Uterus (tissue), 3 donors: ENCODE measurements at regions not wholly inside any gene's neighbourhood (a gene's known extent, or its start where the extent isn't known, plus 50 kb on each side); places are given as distances from the start of the nearest gene placed in this dataset.
A peak's percentile ranks its signal among the peaks of the same experiment; 100 is the strongest.

Experiments
- DNase-seq, 2 donors: peaks; one replicate each; pipeline ENCODE4 v3.0.0-alpha.2; 2019 to 2020
- H3K27ac ChIP-seq, 2 donors: fragments of 200-600 bp; sonication (generic); 1 replicate in 1 of 2; 2 replicates in 1 of 2; pipeline ENCODE4 v1.5.1; 2016 to 2018
- H3K27me3 ChIP-seq, 2 donors: fragments of 200-600 bp; sonication (generic); one replicate each; pipeline ENCODE4 v1.5.1; 2018 to 2019; ENCODE audit warnings: control low read depth in 1 of 2
- H3K36me3 ChIP-seq, 2 donors: fragments of 200-600 bp; sonication (generic); one replicate each; pipeline ENCODE4 v1.5.1; 2019; ENCODE audit warnings: control low read depth in 1 of 2
- H3K4me1 ChIP-seq, 2 donors: fragments of 200-600 bp; sonication (generic); one replicate each; pipeline ENCODE4 v1.5.1; 2018 to 2019; ENCODE audit warnings: control low read depth in 1 of 2
- H3K4me3 ChIP-seq, 2 donors: fragments of 200-600 bp; sonication (generic); 1 replicate in 1 of 2; 2 replicates in 1 of 2; pipeline ENCODE4 v1.5.1; 2018 to 2019; ENCODE audit warnings: mild to moderate bottlenecking in 1 of 2
- H3K9me3 ChIP-seq, 2 donors: fragments of 200-600 bp; sonication (generic); one replicate each; pipeline ENCODE4 v1.5.1; 2019; ENCODE audit warnings: control low read depth in 1 of 2
- CTCF ChIP-seq, 4 experiments: fragments of 200-600 bp in 2 of 4; fragments of 450-650 bp in 2 of 4; sonication (generic) in 2 of 4; IDR thresholded peaks; one replicate each; pipeline ENCODE4 v1.5.1; 2016 to 2019; ENCODE audit warnings: antibody characterized with exemption in 4 of 4, mild to moderate bottlenecking in 2 of 4, moderate library complexity in 1 of 4
- POLR2A ChIP-seq, 2 donors: fragments of 450-650 bp; IDR thresholded peaks; one replicate each; pipeline ENCODE4 v1.6.1; 2016; ENCODE audit warnings: antibody characterized with exemption in 2 of 2, mild to moderate bottlenecking in 1 of 2, moderate library complexity in 1 of 2
- intact Hi-C: fragments of 100-400 bp; cut with DNase I; formaldehyde crosslinking; loops from one replicate; pipeline ENCODE4 v1.15.1; 2023; ENCODE audit warnings: low total_unique reads
- donor health status: DM: yes; HTN: yes; CAD: no.

- Histone ChIP-seq H3K4me1 (no peaks in the 10 kb centered on the region), H3K27me3 (no peaks in the 10 kb centered on the region), H3K36me3 (no peaks in the 10 kb centered on the region), H3K9me3 (no peaks in the 10 kb centered on the region), H3K4me3 (no peak overlapping the region), H3K27ac (no peak overlapping the region)
- TF ChIP-seq CTCF (IDR thresholded peaks at IDR 0.05) (no peak), POLR2A (IDR thresholded peaks at IDR 0.05) (no peak)
- intact Hi-C loops, result no loop called here
- no peak for DNase-seq
These were observed 121.1 kb downstream of the LHX2 start for GRCh38 chr9:124132671-124133147.

- no peak for DNase-seq
- Histone ChIP-seq H3K4me3 (no peak overlapping the region), H3K9me3 (no peaks in the 10 kb centered on the region), H3K4me1 (no peaks in the 10 kb centered on the region), H3K36me3 (no peaks in the 10 kb centered on the region), H3K27ac (no peak overlapping the region), H3K27me3 (no peaks in the 10 kb centered on the region)
- intact Hi-C loops, result no loop called here
- TF ChIP-seq POLR2A (IDR thresholded peaks at IDR 0.05) (no peak), CTCF (IDR thresholded peaks at IDR 0.05) (peak in 1 of 4 experiments; percentile 8)
These were observed 122.2 kb downstream of the LHX2 start for GRCh38 chr9:124133727-124134126.

- no peak overlapping the region for H3K27ac ChIP-seq
- no peaks in the 10 kb centered on the region for H3K9me3 ChIP-seq
- H3K4me1 ChIP-seq, result no peaks in the 10 kb centered on the region
- intact Hi-C loops, result no loop called here
- H3K36me3 ChIP-seq, result no peaks in the 10 kb centered on the region
- no peak overlapping the region for H3K4me3 ChIP-seq
- TF ChIP-seq POLR2A (IDR thresholded peaks at IDR 0.05) (no peak), CTCF (IDR thresholded peaks at IDR 0.05) (no peak)
- no peaks in the 10 kb centered on the region for H3K27me3 ChIP-seq
- DNase-seq, result no peak
These were observed 123.0 kb downstream of the LHX2 start for GRCh38 chr9:124134526-124134925.

- no peaks in the 10 kb centered on the region for H3K9me3 ChIP-seq
- no peak overlapping the region for H3K4me3 ChIP-seq
- intact Hi-C loops, result no loop called here
- no peak for DNase-seq
- TF ChIP-seq POLR2A (IDR thresholded peaks at IDR 0.05) (no peak), CTCF (IDR thresholded peaks at IDR 0.05) (no peak)
- no peaks in the 10 kb centered on the region for H3K4me1 ChIP-seq
- H3K27ac ChIP-seq, result no peak overlapping the region
- H3K27me3 ChIP-seq, result no peaks in the 10 kb centered on the region
- no peaks in the 10 kb centered on the region for H3K36me3 ChIP-seq
These were observed 121.9 kb upstream of the NEK6 start for GRCh38 chr9:124135813-124136365.

GRCh38 chr9:124137009-124137943 is 120.5 kb upstream of the NEK6 start:
- no peaks in the 10 kb centered on the region for H3K4me1 ChIP-seq
- H3K36me3 ChIP-seq, result no peaks in the 10 kb centered on the region
- H3K27me3 ChIP-seq, result no peaks in the 10 kb centered on the region
- no peak for DNase-seq
- H3K9me3 ChIP-seq, result no peaks in the 10 kb centered on the region
- H3K27ac ChIP-seq, result no peak overlapping the region
- TF ChIP-seq POLR2A (IDR thresholded peaks at IDR 0.05) (no peak), CTCF (IDR thresholded peaks at IDR 0.05) (no peak)
- no peak overlapping the region for H3K4me3 ChIP-seq
- intact Hi-C loops, result no loop called here
